ENCODE measurements at regions not wholly inside any gene's neighbourhood (a gene's known extent, or its start where the extent isn't known, plus 50 kb on each side); places are given as distances from the start of the nearest gene placed in this dataset.
"Not testable (repeated sequence)": the region's sequence is repeated elsewhere in the genome, so short reads cannot be mapped to it uniquely, and the experiment has no call there.

DNA sequence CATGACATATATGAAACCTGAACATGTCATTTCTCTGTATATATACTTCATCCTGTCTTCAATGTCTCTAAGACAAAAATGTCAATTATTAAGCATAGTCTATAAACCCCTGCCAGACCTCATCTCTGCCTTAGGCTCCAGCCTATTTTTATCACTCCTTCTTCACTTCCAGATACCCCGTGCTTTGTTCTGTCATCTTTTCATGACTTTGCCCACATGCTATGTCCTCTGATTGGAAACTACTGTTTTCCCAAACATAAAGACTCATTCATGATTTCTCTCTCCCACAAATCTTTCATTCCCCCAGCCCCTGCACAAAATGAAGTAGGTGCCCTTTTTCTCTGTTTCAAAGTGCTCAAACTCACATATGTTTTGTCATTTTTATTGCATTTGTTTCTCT is 1503.9 kb downstream of the DPP10 start:
- TF ChIP-seq, protein P1, sequence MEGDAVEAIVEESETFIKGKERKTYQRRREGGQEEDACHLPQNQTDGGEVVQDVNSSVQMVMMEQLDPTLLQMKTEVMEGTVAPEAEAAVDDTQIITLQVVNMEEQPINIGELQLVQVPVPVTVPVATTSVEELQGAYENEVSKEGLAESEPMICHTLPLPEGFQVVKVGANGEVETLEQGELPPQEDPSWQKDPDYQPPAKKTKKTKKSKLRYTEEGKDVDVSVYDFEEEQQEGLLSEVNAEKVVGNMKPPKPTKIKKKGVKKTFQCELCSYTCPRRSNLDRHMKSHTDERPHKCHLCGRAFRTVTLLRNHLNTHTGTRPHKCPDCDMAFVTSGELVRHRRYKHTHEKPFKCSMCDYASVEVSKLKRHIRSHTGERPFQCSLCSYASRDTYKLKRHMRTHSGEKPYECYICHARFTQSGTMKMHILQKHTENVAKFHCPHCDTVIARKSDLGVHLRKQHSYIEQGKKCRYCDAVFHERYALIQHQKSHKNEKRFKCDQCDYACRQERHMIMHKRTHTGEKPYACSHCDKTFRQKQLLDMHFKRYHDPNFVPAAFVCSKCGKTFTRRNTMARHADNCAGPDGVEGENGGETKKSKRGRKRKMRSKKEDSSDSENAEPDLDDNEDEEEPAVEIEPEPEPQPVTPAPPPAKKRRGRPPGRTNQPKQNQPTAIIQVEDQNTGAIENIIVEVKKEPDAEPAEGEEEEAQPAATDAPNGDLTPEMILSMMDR (IDR thresholded peaks at IDR 0.05; ENCODE audit: extremely low read depth, insufficient read depth, missing control alignments) = no peak
- in situ Hi-C loops (cut with MboI; ENCODE audit: low pct_unique_long_range_greater_than_20kb, low sequenced_read_pairs, unreplicated experiment) = no loop called here
- DNase-seq (ENCODE audit: low spot score) = no peak

DNA sequence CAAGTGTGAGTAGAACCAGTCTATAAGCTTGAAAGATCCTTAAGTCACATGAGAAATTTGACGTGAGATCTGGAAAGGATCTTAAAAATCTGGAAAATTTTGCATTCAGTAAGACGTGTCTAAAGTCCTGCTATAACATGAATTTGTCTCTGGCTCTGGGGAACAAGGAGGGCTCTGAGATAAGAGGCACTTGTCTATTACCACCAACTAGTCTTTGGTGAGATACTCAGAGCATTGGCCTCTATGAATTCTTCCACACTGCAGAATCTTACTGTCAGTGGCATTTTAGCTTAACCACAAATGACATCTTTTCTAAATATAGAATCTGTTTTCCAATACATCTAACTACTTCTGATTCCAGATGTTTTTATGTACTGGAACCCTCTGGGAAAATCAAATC is 1504.5 kb downstream of the DPP10 start:
- in situ Hi-C loops (cut with MboI; ENCODE audit: low pct_unique_long_range_greater_than_20kb, low sequenced_read_pairs, unreplicated experiment) = no loop called here
- DNase-seq (ENCODE audit: low spot score) = no peak
- TF ChIP-seq, protein P1 (IDR thresholded peaks at IDR 0.05; ENCODE audit: extremely low read depth, insufficient read depth, missing control alignments) = no peak

DNA sequence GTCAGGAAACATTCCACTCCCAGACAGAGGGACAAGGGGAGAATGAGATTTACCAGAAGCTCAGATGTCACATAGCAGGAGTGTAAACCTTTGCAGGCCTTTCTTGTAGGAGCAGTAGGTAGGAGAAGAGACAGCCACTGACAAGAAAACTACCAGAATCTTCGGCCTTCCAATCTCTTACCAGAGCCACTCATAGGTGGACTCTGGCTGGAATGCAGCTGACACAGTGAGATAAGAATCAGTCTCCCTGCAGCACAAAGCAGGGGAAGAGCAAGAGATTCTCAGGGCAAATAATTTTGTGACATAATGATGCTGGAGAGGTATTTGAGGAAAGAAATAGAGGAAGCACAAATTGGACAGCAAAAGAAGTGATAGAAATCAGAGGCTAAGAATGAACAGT is 1534.5 kb downstream of the DPP10 start:
- TF ChIP-seq, protein P1 (IDR thresholded peaks at IDR 0.05; ENCODE audit: extremely low read depth, insufficient read depth, missing control alignments) = no peak
- in situ Hi-C loops (cut with MboI; ENCODE audit: low pct_unique_long_range_greater_than_20kb, low sequenced_read_pairs, unreplicated experiment) = no loop called here
- DNase-seq (ENCODE audit: low spot score) = no peak

DNA sequence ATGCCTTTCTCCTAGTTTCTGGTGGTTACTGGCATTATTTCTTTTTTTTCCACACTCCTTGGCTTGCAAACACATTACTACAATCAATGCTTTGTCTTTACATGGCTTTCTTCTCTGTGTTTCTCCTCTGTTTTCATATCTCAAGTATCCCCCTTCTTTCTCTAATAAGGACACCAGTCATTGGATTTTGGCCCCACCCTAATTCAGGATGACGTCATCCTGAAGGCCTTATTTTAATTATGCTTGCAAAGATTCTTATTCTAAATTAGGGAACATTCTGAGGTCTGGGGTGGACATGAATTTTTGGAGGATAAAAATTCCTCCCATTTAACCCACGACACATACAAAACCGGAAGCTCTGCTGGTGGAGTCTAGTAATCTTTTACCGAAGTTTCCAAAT is 1556.6 kb downstream of the DPP10 start:
- no peak for DNase-seq (ENCODE audit: low spot score)
- in situ Hi-C loops (cut with MboI; ENCODE audit: low pct_unique_long_range_greater_than_20kb, low sequenced_read_pairs, unreplicated experiment) = no loop called here
- TF ChIP-seq, protein P1 (IDR thresholded peaks at IDR 0.05; ENCODE audit: extremely low read depth, insufficient read depth, missing control alignments) = no peak

DNA sequence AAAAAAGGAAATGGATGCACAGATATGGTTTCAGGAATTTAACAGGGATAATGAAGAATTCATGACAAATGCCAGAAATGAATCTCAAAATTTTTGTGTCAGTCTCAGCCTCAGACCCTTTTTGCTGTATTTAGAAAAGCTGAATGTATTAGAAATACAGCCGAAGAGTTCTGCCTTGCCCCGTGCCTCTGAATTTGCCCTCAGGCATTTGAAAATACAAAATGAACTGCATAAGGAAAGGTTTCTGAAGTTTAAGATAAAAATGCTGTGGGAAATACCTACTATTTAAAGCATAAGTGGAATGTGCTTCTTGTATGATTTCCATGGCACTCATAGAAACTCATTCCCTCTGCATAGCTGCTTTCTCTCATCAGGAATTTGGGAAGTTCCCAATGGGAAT is 1580.6 kb downstream of the DPP10 start:
- DNase-seq (ENCODE audit: low spot score) = no peak
- in situ Hi-C loops (cut with MboI; ENCODE audit: low pct_unique_long_range_greater_than_20kb, low sequenced_read_pairs, unreplicated experiment) = no loop called here
- TF ChIP-seq, protein P1 (IDR thresholded peaks at IDR 0.05; ENCODE audit: extremely low read depth, insufficient read depth, missing control alignments) = no peak

DNA sequence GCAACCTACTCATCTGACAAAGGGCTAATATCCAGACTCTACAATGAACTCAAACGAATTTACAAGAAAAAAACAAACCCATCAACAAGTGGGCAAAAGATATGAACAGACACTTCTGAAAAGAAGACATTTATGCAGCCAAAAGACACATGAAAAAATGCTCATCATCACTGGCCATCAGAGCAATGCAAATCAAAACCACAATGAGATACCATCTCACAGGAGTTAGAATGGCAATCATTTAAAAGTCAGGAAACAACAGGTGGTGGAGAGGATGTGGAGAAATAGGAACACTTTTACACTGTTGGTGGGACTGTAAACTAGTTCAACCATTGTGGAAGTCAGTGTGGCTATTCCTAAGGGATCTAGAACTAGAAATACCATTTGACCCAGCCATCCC is 1596.3 kb downstream of the DPP10 start:
- DNase-seq (ENCODE audit: low spot score); in situ Hi-C loops (cut with MboI; ENCODE audit: low pct_unique_long_range_greater_than_20kb, low sequenced_read_pairs, unreplicated experiment): not testable (repeated sequence)

DNA sequence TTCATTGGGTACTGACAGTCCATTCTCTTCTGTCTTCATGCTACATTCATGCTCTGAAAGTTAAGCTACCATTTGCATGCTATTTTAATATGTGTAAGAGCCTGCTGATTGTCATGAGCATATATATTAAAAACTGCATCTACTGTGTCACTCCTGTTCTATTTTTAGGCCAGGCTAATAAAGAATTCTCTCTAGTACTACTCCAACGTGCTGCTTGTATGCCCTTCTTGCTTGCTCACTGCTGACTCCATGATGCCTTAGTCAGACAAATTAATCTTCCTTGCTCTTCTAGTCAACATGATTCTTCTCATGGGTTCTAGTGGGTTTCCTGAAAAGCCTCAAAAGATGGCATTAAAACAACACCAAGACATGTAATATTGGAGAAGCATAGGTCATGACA is 1600.1 kb downstream of the DPP10 start:
- TF ChIP-seq, protein P1 (IDR thresholded peaks at IDR 0.05; ENCODE audit: extremely low read depth, insufficient read depth, missing control alignments) = no peak
- DNase-seq (ENCODE audit: low spot score) = no peak
- in situ Hi-C loops (cut with MboI; ENCODE audit: low pct_unique_long_range_greater_than_20kb, low sequenced_read_pairs, unreplicated experiment) = no loop called here
